ENCODE measurements at regions not wholly inside any gene's neighbourhood (a gene's known extent, or its start where the extent isn't known, plus 50 kb on each side); places are given as distances from the start of the nearest gene placed in this dataset.

DNA sequence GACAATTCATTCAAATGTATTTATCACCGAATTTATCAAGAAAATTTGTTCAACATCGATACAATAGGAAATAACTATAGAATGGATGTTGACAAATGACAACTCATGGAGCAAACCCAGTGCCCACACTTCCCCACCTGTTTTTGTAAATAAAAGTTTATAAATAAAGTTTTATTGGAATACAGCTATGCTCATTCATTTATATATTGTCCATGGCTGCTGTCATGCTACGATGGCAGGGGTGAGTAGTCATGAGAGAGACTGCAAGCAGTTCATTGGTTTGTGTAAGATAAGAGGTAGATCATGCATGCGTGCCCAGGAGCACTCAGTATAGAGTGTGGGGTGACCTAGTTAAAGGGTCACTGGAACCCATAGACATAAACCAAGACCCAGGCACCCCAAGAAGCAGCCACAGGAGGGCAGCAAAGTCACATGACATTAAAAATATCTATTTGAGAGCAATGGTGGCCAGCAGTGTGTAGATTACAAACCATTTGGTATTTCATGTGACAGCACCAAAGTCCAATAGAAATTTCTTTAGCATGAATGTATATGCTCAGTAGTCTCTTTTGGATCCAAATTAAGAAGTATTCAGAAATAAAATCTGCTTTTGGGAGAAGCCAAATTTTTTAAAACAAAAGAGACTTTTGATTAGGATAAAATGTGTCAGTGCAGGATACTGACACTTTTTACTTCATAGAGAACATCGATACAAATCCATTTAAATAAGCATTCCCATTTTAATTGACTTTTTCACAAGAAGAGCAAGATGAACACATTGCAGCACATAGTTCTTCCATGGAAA, 794.8 kb downstream of the MCTP2 start:
- no peak overlapping the region for H3K27ac ChIP-seq (ENCODE audit: control insufficient read depth, insufficient read depth, low read length)
- dilution Hi-C loops (cut with MboI; ENCODE audit: extremely low pct_ligation_motif_present, low sequenced_read_pairs) = no loop called here
- DNase-seq (ENCODE audit: low read depth, low spot score) = no peak
- FAIRE-seq = no peak
- H2AFZ ChIP-seq (ENCODE audit: control insufficient read depth, low read length) = no peak overlapping the region
- no peaks in the 10 kb centered on the region for H3K4me1 ChIP-seq (ENCODE audit: control insufficient read depth, extremely low read depth, insufficient read depth, low read length)
- no peak overlapping the region for H3K9ac ChIP-seq (ENCODE audit: control insufficient read depth, extremely low read depth, insufficient read depth, low read length)
- H3K4me2 ChIP-seq (ENCODE audit: control insufficient read depth, extremely low read depth, insufficient read depth, low read depth, low read length) = no peak overlapping the region
- H3K9me1 ChIP-seq (ENCODE audit: control insufficient read depth, extremely low read depth, insufficient read depth, low read length) = no peaks in the 10 kb centered on the region
- no peaks in the 10 kb centered on the region for H4K20me1 ChIP-seq (ENCODE audit: control insufficient read depth, extremely low read depth, insufficient read depth, low read length)
- H3K36me3 ChIP-seq (ENCODE audit: control insufficient read depth in 2 of 2, extremely low read depth in 1 of 2, insufficient read depth in 2 of 2, low read length in 2 of 2) = no peaks in the 10 kb centered on the region
- no peaks in the 10 kb centered on the region for H3K27me3 ChIP-seq (ENCODE audit: control insufficient read depth, extremely low read depth, insufficient read depth, low read length)
- no peak overlapping the region for H3K4me3 ChIP-seq (ENCODE audit: control insufficient read depth in 2 of 3, extremely low read depth in 1 of 3, insufficient read depth in 2 of 3, low read depth in 1 of 3, low read length in 3 of 3)
- TF ChIP-seq, protein P1, sequence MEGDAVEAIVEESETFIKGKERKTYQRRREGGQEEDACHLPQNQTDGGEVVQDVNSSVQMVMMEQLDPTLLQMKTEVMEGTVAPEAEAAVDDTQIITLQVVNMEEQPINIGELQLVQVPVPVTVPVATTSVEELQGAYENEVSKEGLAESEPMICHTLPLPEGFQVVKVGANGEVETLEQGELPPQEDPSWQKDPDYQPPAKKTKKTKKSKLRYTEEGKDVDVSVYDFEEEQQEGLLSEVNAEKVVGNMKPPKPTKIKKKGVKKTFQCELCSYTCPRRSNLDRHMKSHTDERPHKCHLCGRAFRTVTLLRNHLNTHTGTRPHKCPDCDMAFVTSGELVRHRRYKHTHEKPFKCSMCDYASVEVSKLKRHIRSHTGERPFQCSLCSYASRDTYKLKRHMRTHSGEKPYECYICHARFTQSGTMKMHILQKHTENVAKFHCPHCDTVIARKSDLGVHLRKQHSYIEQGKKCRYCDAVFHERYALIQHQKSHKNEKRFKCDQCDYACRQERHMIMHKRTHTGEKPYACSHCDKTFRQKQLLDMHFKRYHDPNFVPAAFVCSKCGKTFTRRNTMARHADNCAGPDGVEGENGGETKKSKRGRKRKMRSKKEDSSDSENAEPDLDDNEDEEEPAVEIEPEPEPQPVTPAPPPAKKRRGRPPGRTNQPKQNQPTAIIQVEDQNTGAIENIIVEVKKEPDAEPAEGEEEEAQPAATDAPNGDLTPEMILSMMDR (optimal IDR thresholded peaks at IDR 0.05 in 1 of 3, IDR thresholded peaks at IDR 0.05 in 1 of 3, conservative IDR thresholded peaks at IDR 0.05 in 1 of 3; ENCODE audit: extremely low read depth in 1 of 3, insufficient read depth in 2 of 3, low read length in 3 of 3) = peak; percentile 70 to 76 (median 72)
- no peak for TF ChIP-seq EZH2 (IDR thresholded peaks at IDR 0.05; ENCODE audit: low read length)
- H3K79me2 ChIP-seq (ENCODE audit: control insufficient read depth, insufficient read depth, low read length) = no peaks in the 10 kb centered on the region
- no peaks in the 10 kb centered on the region for H3K9me3 ChIP-seq (ENCODE audit: control insufficient read depth, low read depth, low read length)

DNA sequence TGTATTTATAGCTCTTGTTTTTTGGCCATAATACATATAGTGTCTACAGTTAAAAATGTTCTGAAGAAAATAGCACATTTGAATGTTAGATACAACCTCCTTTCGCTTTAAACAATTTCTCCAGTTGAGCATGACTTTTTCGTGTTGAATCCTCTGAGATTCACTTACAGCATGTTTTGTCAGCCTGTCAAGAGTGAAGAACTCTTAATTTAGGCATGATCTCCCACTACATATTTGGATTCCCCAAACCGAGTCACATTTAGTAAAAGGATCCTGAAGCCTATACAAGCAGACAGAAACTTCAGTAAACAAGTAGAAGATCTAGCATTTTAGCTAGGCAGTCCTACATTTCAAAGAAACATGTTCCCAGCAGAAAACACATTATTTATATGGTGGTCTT, 796.6 kb downstream of the MCTP2 start:
- H2AFZ ChIP-seq (ENCODE audit: control insufficient read depth, low read length) = no peak overlapping the region
- no peaks in the 10 kb centered on the region for H3K9me1 ChIP-seq (ENCODE audit: control insufficient read depth, extremely low read depth, insufficient read depth, low read length)
- H3K4me2 ChIP-seq (ENCODE audit: control insufficient read depth, extremely low read depth, insufficient read depth, low read depth, low read length) = no peak overlapping the region
- H3K9me3 ChIP-seq (ENCODE audit: control insufficient read depth, low read depth, low read length) = no peaks in the 10 kb centered on the region
- H3K4me3 ChIP-seq (ENCODE audit: control insufficient read depth in 2 of 3, extremely low read depth in 1 of 3, insufficient read depth in 2 of 3, low read depth in 1 of 3, low read length in 3 of 3) = no peak overlapping the region
- H3K36me3 ChIP-seq (ENCODE audit: control insufficient read depth in 2 of 2, extremely low read depth in 1 of 2, insufficient read depth in 2 of 2, low read length in 2 of 2) = no peaks in the 10 kb centered on the region
- no peak for DNase-seq (ENCODE audit: low read depth, low spot score)
- H3K9ac ChIP-seq (ENCODE audit: control insufficient read depth, extremely low read depth, insufficient read depth, low read length) = no peak overlapping the region
- H3K79me2 ChIP-seq (ENCODE audit: control insufficient read depth, insufficient read depth, low read length) = no peaks in the 10 kb centered on the region
- FAIRE-seq = no peak
- dilution Hi-C loops (cut with MboI; ENCODE audit: extremely low pct_ligation_motif_present, low sequenced_read_pairs) = no loop called here
- no peaks in the 10 kb centered on the region for H3K4me1 ChIP-seq (ENCODE audit: control insufficient read depth, extremely low read depth, insufficient read depth, low read length)
- TF ChIP-seq, protein P1 (optimal IDR thresholded peaks at IDR 0.05 in 1 of 3, IDR thresholded peaks at IDR 0.05 in 1 of 3, conservative IDR thresholded peaks at IDR 0.05 in 1 of 3; ENCODE audit: extremely low read depth in 1 of 3, insufficient read depth in 2 of 3, low read length in 3 of 3) = no peak
- no peaks in the 10 kb centered on the region for H3K27me3 ChIP-seq (ENCODE audit: control insufficient read depth, extremely low read depth, insufficient read depth, low read length)
- H3K27ac ChIP-seq (ENCODE audit: control insufficient read depth, insufficient read depth, low read length) = no peak overlapping the region
- no peaks in the 10 kb centered on the region for H4K20me1 ChIP-seq (ENCODE audit: control insufficient read depth, extremely low read depth, insufficient read depth, low read length)

All from keratinocyte (primary cell).